ENCODE measurements at regions not wholly inside any gene's neighbourhood (a gene's known extent, or its start where the extent isn't known, plus 50 kb on each side); places are given as distances from the start of the nearest gene placed in this dataset.

GRCh38 chr4:41399231-41399630 is 138.7 kb upstream of the LIMCH1 start (continued):
- TF ChIP-seq RAD21 (IDR thresholded peaks at IDR 0.05 in 1 of 2, conservative IDR thresholded peaks at IDR 0.05 in 1 of 2; ENCODE audit: low read depth in 2 of 2, low read length in 2 of 2) (no peak), SP4 (IDR thresholded peaks at IDR 0.05; ENCODE audit: low read length) (no peak), CHD1 (IDR thresholded peaks at IDR 0.05; ENCODE audit: low read depth, low read length) (no peak), ASH2L (IDR thresholded peaks at IDR 0.05; ENCODE audit: low read length) (no peak), SRF (IDR thresholded peaks at IDR 0.05; ENCODE audit: low read depth, low read length) (no peak)
